Keratinocyte (primary cell): ENCODE measurements at regions not wholly inside any gene's neighbourhood (a gene's known extent, or its start where the extent isn't known, plus 50 kb on each side); places are given as distances from the start of the nearest gene placed in this dataset.

Experiments used
- CTCF ChIP-seq, 3 experiments: IDR thresholded peaks in 1 of 3; conservative IDR thresholded peaks in 1 of 3; optimal IDR thresholded peaks in 1 of 3; 2 replicates in 2 of 3; 3 replicates in 1 of 3; pipeline versions ENCODE3 to v1.5.1; 2011; ENCODE audit warnings: low read length in 3 of 3, mild to moderate bottlenecking in 3 of 3, moderate library complexity in 2 of 3, control low read depth in 1 of 3, inconsistent platforms in 1 of 3; ENCODE audit not compliant: insufficient read depth in 2 of 3; ENCODE audit errors: extremely low read depth in 1 of 3
- EZH2 ChIP-seq: IDR thresholded peaks from one replicate; pipeline ENCODE4 v1.6.1; 2012; ENCODE audit warnings: inconsistent platforms, mild to moderate bottlenecking, low read length, moderate library complexity

DNA sequence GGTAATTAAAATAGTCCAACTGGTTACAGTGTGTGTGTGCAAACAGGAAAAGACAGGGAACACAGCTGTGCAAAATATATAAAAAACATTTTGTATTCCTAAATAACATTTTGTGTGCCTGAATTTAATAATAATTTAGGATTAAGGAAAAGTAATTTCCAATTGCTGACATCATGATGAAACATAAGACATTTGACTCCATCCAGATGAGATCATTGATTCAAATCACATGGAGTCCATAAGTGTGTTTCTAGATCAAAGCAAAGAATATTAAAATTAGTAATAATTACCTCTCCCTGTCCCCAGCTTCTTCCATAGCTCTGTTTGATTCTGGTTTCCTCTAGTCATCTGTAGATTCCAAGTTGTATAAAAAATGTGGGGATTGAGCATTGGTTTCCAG lies 64.6 kb upstream of the BTN3A2 start:
- TF ChIP-seq CTCF (optimal IDR thresholded peaks at IDR 0.05 in 1 of 3, IDR thresholded peaks at IDR 0.05 in 1 of 3, conservative IDR thresholded peaks at IDR 0.05 in 1 of 3; ENCODE audit: extremely low read depth in 1 of 3, insufficient read depth in 2 of 3, low read length in 3 of 3) (no peak), EZH2 (no peak)
